Peyer's patch (tissue), 4 donors: ENCODE measurements at regions not wholly inside any gene's neighbourhood (a gene's known extent, or its start where the extent isn't known, plus 50 kb on each side); places are given as distances from the start of the nearest gene placed in this dataset.
"Not testable (repeated sequence)": the region's sequence is repeated elsewhere in the genome, so short reads cannot be mapped to it uniquely, and the experiment has no call there.

Experiments used
- DNase-seq, 3 donors: peaks; one replicate each; pipeline ENCODE4 v3.0.0-alpha.2; 2017 to 2019
- H3K27ac ChIP-seq, 4 donors: fragments of 200-600 bp; sonication (generic); one replicate each; pipeline ENCODE4 v1.5.1; 2016 to 2019
- H3K27me3 ChIP-seq, 2 donors: fragments of 200-600 bp; sonication (generic); one replicate each; pipeline ENCODE4 v1.5.1; 2019
- H3K36me3 ChIP-seq, 3 donors: fragments of 200-600 bp; sonication (generic); one replicate each; pipeline ENCODE4 v1.5.1; 2016 to 2019
- H3K4me1 ChIP-seq, 4 donors: fragments of 200-600 bp; sonication (generic); one replicate each; pipeline ENCODE4 v1.5.1; 2016 to 2019
- H3K4me3 ChIP-seq, 4 donors: fragments of 200-600 bp; sonication (generic); 1 replicate in 3 of 4; 2 replicates in 1 of 4; pipeline ENCODE4 v1.5.1; 2016 to 2019; ENCODE audit warnings: mild to moderate bottlenecking in 1 of 4
- H3K9me3 ChIP-seq, 4 donors: fragments of 200-600 bp; sonication (generic); one replicate each; pipeline ENCODE4 v1.5.1; 2016 to 2019; ENCODE audit warnings: mild to moderate bottlenecking in 1 of 4
- POLR2A ChIP-seq, 2 donors: fragments of 450-650 bp; IDR thresholded peaks; one replicate each; pipeline ENCODE4 v1.5.1; 2017; ENCODE audit warnings: antibody characterized with exemption in 2 of 2, mild to moderate bottlenecking in 2 of 2, moderate library complexity in 2 of 2
- TF ChIP-seq, protein P1 (sequence below), 6 experiments: fragments of 450-650 bp in 4 of 6; fragments of 200-600 bp in 2 of 6; sonication (generic) in 1 of 6; IDR thresholded peaks; one replicate each; pipeline ENCODE4 v1.5.1; 2017 to 2019; ENCODE audit warnings: antibody characterized with exemption in 6 of 6, mild to moderate bottlenecking in 3 of 6, moderate library complexity in 1 of 6

GRCh38 chr16:60991886-60992285 lies 1044.4 kb downstream of the CDH8 start:
- DNase-seq = no peak

GRCh38 chr16:60989592-60989991 lies 1046.6 kb downstream of the CDH8 start:
- no peak for TF ChIP-seq POLR2A (IDR thresholded peaks at IDR 0.05)
- TF ChIP-seq, protein P1, sequence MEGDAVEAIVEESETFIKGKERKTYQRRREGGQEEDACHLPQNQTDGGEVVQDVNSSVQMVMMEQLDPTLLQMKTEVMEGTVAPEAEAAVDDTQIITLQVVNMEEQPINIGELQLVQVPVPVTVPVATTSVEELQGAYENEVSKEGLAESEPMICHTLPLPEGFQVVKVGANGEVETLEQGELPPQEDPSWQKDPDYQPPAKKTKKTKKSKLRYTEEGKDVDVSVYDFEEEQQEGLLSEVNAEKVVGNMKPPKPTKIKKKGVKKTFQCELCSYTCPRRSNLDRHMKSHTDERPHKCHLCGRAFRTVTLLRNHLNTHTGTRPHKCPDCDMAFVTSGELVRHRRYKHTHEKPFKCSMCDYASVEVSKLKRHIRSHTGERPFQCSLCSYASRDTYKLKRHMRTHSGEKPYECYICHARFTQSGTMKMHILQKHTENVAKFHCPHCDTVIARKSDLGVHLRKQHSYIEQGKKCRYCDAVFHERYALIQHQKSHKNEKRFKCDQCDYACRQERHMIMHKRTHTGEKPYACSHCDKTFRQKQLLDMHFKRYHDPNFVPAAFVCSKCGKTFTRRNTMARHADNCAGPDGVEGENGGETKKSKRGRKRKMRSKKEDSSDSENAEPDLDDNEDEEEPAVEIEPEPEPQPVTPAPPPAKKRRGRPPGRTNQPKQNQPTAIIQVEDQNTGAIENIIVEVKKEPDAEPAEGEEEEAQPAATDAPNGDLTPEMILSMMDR (IDR thresholded peaks at IDR 0.05) = no peak
- H3K9me3 ChIP-seq = peaks cover 0 to 6% (median 0%) of the 10 kb centered on the region in 4 donors
- no peaks in the 10 kb centered on the region for H3K27me3 ChIP-seq
- H3K36me3 ChIP-seq = no peaks in the 10 kb centered on the region
- H3K27ac ChIP-seq = no peak overlapping the region
- no peak overlapping the region for H3K4me3 ChIP-seq
- no peak for DNase-seq
- H3K4me1 ChIP-seq = no peaks in the 10 kb centered on the region

More at GRCh38 chr16:60991886-60992285, 1044.4 kb downstream of the CDH8 start:
- no peak for TF ChIP-seq POLR2A (IDR thresholded peaks at IDR 0.05)
- TF ChIP-seq, protein P1 (IDR thresholded peaks at IDR 0.05) = no peak
- no peak overlapping the region for H3K4me3 ChIP-seq
- no peaks in the 10 kb centered on the region for H3K36me3 ChIP-seq
- no peaks in the 10 kb centered on the region for H3K4me1 ChIP-seq
- H3K27me3 ChIP-seq = no peaks in the 10 kb centered on the region
- no peak overlapping the region for H3K27ac ChIP-seq
- H3K9me3 ChIP-seq = peaks cover 0 to 10% (median 0%) of the 10 kb centered on the region in 4 donors

- Histone ChIP-seq H3K36me3 (no peaks in the 10 kb centered on the region), H3K4me1 (no peaks in the 10 kb centered on the region), H3K27me3 (no peaks in the 10 kb centered on the region), H3K4me3 (no peak overlapping the region), H3K9me3 (no peaks in the 10 kb centered on the region), H3K27ac (no peak overlapping the region)
- DNase-seq = no peak
- TF ChIP-seq POLR2A (IDR thresholded peaks at IDR 0.05) = no peak
- TF ChIP-seq, protein P1 (IDR thresholded peaks at IDR 0.05) = no peak
Observed at GRCh38 chr16:60979119-60979518, 1057.1 kb downstream of the CDH8 start.

GRCh38 chr16:60949800-60950199 lies 1086.4 kb downstream of the CDH8 start:
- Histone ChIP-seq H3K4me1 (no peaks in the 10 kb centered on the region), H3K27me3 (no peaks in the 10 kb centered on the region), H3K9me3 (no peaks in the 10 kb centered on the region), H3K4me3 (no peak overlapping the region), H3K36me3 (no peaks in the 10 kb centered on the region), H3K27ac (no peak overlapping the region)
- TF ChIP-seq POLR2A (IDR thresholded peaks at IDR 0.05) = no peak
- TF ChIP-seq, protein P1 (IDR thresholded peaks at IDR 0.05) = no peak
- DNase-seq = no peak

- Histone ChIP-seq H3K4me1 (no peaks in the 10 kb centered on the region), H3K27me3 (no peaks in the 10 kb centered on the region), H3K36me3 (no peaks in the 10 kb centered on the region), H3K9me3 (no peaks in the 10 kb centered on the region), H3K4me3 (no peak overlapping the region), H3K27ac (no peak overlapping the region)
- TF ChIP-seq, protein P1 (IDR thresholded peaks at IDR 0.05) = no peak
- no peak for DNase-seq
Observed at GRCh38 chr16:60945225-60945624, 1091.0 kb downstream of the CDH8 start.

- not testable (repeated sequence) for H3K36me3 ChIP-seq, H3K4me3 ChIP-seq, DNase-seq, H3K9me3 ChIP-seq, H3K27me3 ChIP-seq, H3K27ac ChIP-seq, H3K4me1 ChIP-seq
Observed at GRCh38 chr16:60936189-60936588, 1100.0 kb downstream of the CDH8 start.
